ENCODE measurements at regions not wholly inside any gene's neighbourhood (a gene's known extent, or its start where the extent isn't known, plus 50 kb on each side); places are given as distances from the start of the nearest gene placed in this dataset.
A peak's percentile ranks its signal among the peaks of the same experiment; 100 is the strongest.

DNA sequence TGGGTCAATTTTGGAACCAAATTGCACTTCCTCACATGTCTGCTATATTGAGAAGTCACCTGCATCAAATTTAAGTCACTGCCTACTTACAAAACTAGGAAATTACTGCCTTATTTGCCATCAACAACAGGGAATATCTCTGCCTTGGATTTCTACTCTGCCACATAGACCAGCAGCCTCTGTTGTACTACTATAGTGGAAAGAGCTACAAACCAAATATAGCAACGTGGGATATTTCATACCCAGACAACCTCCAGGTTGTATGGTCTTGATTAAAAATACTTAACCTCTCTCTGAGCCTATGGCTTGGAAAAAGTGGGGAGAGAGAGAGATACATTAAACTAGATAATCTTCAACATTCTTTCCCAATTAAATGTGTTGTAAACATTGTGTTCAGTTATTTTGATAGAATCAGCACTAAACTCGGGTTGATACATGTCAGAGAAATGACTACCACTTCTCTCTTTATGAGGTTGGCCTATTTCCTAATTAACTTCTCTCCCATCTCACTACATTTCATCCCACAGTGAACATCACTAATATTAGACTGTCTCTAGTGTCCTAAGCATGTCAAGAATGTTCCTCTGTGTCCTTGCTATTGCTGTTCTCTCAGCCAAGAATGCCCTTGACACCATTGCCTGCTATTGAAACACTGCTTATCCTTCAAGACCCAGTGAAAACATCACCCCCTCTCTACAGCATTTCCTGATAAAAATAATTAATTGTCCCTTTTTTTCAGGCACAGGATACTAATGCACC is 421.2 kb downstream of the IPMK start:
- intact Hi-C loops (cut with micrococcal nuclease): no loop called here
- Histone ChIP-seq H3K27ac (replicated peaks) (peak overlapping the region; percentile 49), H3K4me1 (peaks cover 23% of the 10 kb centered on the region), H3K4me3 (no peak overlapping the region), H3K36me3 (no peaks in the 10 kb centered on the region), H3K9me3 (replicated peaks) (peaks cover 14% of the 10 kb centered on the region), H3K27me3 (ENCODE audit: low read depth) (no peaks in the 10 kb centered on the region)
- TF ChIP-seq, protein P1, sequence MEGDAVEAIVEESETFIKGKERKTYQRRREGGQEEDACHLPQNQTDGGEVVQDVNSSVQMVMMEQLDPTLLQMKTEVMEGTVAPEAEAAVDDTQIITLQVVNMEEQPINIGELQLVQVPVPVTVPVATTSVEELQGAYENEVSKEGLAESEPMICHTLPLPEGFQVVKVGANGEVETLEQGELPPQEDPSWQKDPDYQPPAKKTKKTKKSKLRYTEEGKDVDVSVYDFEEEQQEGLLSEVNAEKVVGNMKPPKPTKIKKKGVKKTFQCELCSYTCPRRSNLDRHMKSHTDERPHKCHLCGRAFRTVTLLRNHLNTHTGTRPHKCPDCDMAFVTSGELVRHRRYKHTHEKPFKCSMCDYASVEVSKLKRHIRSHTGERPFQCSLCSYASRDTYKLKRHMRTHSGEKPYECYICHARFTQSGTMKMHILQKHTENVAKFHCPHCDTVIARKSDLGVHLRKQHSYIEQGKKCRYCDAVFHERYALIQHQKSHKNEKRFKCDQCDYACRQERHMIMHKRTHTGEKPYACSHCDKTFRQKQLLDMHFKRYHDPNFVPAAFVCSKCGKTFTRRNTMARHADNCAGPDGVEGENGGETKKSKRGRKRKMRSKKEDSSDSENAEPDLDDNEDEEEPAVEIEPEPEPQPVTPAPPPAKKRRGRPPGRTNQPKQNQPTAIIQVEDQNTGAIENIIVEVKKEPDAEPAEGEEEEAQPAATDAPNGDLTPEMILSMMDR (IDR thresholded peaks at IDR 0.05; ENCODE audit: borderline replicate concordance): no peak
- no peak for DNase-seq

DNA sequence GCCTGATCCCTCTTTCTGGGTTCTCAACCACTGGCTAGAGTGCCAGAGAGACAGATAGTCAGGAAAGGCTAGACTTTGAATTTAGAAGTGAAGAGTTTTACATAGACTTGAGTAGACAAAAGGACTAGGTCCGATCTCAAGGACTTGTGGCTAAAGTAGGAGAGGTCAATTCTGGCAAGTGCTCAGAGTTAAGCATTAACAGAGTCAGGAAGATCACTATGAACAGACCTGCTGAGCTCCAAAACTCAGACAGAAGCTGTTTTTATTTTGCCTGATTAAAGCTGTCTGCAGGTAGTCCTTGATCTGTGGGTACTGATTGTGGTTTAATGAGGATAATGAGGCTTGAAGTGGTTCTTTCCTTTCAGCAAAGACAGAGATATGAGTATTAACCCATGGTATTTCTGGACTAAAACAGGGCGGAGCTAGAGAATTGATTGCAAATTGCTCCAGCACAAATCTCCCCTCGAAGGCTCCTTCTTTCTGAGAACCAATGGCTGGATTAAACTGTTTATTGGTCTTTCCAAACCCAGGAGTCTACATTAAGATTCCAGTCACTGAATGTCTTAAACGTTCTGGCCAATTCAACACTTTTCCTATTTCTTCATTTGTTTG is 423.2 kb downstream of the IPMK start:
- Histone ChIP-seq H3K4me1 (peaks cover 22% of the 10 kb centered on the region), H3K9me3 (replicated peaks) (peaks cover 21% of the 10 kb centered on the region), H3K27ac (replicated peaks) (no peak overlapping the region), H3K4me3 (no peak overlapping the region), H3K27me3 (ENCODE audit: low read depth) (no peaks in the 10 kb centered on the region), H3K36me3 (no peaks in the 10 kb centered on the region)
- TF ChIP-seq, protein P1 (IDR thresholded peaks at IDR 0.05; ENCODE audit: borderline replicate concordance): no peak
- no peak for DNase-seq
- intact Hi-C loops (cut with micrococcal nuclease): no loop called here

DNA sequence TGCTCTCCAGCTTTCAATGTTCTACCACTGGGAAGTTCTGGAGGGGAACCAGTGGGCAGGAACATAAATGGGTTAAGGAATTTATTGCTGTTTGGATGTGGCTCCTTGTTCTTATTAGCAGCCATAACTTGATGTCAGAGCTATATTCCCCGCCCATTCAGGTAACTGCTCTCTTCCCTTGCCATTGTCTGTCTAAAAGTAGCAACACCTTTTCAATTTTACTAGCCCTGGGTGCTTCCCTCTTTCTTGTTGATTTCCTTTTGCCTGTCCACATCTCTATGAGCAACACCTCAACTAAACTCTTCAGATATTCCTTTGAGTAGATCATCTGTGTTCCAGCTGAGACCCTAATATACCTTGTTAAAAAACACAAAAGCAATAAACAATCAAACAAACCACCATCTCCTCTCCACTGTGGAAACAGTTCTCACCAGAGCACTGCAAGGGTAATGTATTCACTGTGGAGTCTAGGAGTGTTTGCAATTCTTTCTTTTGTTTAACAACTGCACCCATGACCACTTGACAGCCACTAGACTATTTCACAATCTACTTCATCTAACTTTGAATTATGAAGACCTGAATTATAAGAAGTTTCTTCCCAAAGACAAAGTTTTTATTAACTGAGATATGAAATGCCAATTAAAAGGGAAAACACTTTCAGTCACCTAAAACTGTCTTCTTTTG is 436.7 kb downstream of the IPMK start:
- H3K4me1 ChIP-seq: no peaks in the 10 kb centered on the region
- H3K36me3 ChIP-seq: no peaks in the 10 kb centered on the region
- no peak overlapping the region for H3K27ac ChIP-seq (replicated peaks)
- TF ChIP-seq, protein P1 (IDR thresholded peaks at IDR 0.05; ENCODE audit: borderline replicate concordance): no peak
- peaks cover 10% of the 10 kb centered on the region for H3K9me3 ChIP-seq (replicated peaks)
- DNase-seq: no peak
- H3K27me3 ChIP-seq (ENCODE audit: low read depth): no peaks in the 10 kb centered on the region
- intact Hi-C loops (cut with micrococcal nuclease): no loop called here
- H3K4me3 ChIP-seq: no peak overlapping the region

DNA sequence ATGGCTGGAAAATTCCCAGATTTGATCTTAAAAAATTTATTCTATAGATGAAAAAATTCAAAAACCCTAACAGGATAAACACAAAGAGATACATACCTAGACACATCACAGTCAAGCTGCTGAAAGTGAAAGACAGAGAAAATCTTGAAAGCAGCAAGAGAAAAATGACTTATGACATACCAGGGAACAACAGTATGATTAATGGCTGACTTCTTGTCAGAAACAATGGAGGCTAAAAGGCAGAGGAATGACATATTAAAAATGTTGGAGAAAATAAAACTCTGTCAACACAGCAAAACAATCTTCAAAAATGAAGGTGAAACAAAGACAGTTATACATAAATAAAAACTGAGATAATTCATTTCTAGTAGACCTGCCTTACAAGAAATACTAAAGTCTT is 442.7 kb downstream of the IPMK start:
- Histone ChIP-seq H3K4me1 (no peaks in the 10 kb centered on the region), H3K27ac (replicated peaks) (no peak overlapping the region), H3K9me3 (replicated peaks) (no peaks in the 10 kb centered on the region), H3K27me3 (ENCODE audit: low read depth) (no peaks in the 10 kb centered on the region), H3K4me3 (no peak overlapping the region), H3K36me3 (no peaks in the 10 kb centered on the region)
- TF ChIP-seq, protein P1 (IDR thresholded peaks at IDR 0.05; ENCODE audit: borderline replicate concordance): no peak
- DNase-seq: no peak
- intact Hi-C loops (cut with micrococcal nuclease): no loop called here

DNA sequence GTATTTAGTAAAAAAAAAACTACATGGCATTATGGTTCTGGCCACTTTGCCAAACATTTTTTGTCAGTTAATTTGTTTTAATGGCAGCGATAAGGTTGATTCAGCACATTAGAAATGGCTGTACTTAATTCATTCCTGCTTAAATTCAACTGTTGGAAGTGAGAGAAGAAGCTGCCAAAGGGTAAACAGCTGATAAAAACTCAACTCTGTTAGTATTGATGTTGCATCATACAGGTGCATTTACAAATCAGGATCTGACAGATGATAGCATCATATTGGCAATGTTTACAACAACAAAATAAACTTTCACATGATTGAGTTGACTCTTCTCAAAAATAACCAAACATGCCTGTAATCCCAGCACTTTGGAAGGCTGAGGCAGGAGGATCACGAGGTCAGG is 444.3 kb downstream of the IPMK start:
- Histone ChIP-seq H3K4me1 (no peaks in the 10 kb centered on the region), H3K27ac (replicated peaks) (no peak overlapping the region), H3K4me3 (no peak overlapping the region), H3K27me3 (ENCODE audit: low read depth) (no peaks in the 10 kb centered on the region), H3K36me3 (no peaks in the 10 kb centered on the region), H3K9me3 (replicated peaks) (no peaks in the 10 kb centered on the region)
- intact Hi-C loops (cut with micrococcal nuclease): no loop called here
- TF ChIP-seq, protein P1 (IDR thresholded peaks at IDR 0.05; ENCODE audit: borderline replicate concordance): no peak
- no peak for DNase-seq

All from left ventricle myocardium inferior (tissue), 1 donor.